Gastrocnemius medialis (tissue), 4 donors: ENCODE measurements at regions not wholly inside any gene's neighbourhood (a gene's known extent, or its start where the extent isn't known, plus 50 kb on each side); places are given as distances from the start of the nearest gene placed in this dataset.

Experiments used
- ATAC-seq, 2 donors: fragments of 150-250 bp; one replicate each; pipeline ENCODE4 v1.9.1; 2016
- DNase-seq, 2 donors: peaks; one replicate each; pipeline ENCODE4 v3.0.0-alpha.2; 2019
- H3K27ac ChIP-seq, 4 donors: fragments of 200-600 bp; sonication (generic); 1 replicate in 1 of 4; 2 replicates in 3 of 4; pipeline ENCODE4 v1.5.1; 2016 to 2018; ENCODE audit warnings: mild to moderate bottlenecking in 2 of 4, moderate library complexity in 1 of 4
- H3K27me3 ChIP-seq, 3 donors: fragments of 200-600 bp; sonication (generic) in 2 of 3; 1 replicate in 1 of 3; 2 replicates in 2 of 3; pipeline versions ENCODE4 v1.5.1 to v1.6.0; 2016 to 2019; ENCODE audit warnings: mild to moderate bottlenecking in 1 of 3, moderate library complexity in 1 of 3
- H3K36me3 ChIP-seq, 2 donors: fragments of 200-600 bp; sonication (generic) in 1 of 2; one replicate each; pipeline ENCODE4 v1.5.1; 2017 to 2018
- H3K4me1 ChIP-seq, 2 donors: fragments of 200-600 bp; sonication (generic) in 1 of 2; one replicate each; pipeline ENCODE4 v1.5.1; 2016 to 2017; ENCODE audit warnings: mild to moderate bottlenecking in 2 of 2
- H3K4me3 ChIP-seq, 4 donors: fragments of 200-600 bp; sonication (generic) in 3 of 4; 1 replicate in 1 of 4; 2 replicates in 3 of 4; pipeline ENCODE4 v1.5.1; 2016 to 2019; ENCODE audit warnings: mild to moderate bottlenecking in 2 of 4
- H3K9me3 ChIP-seq, 3 donors: fragments of 200-600 bp; sonication (generic) in 2 of 3; 1 replicate in 1 of 3; 2 replicates in 2 of 3; pipeline ENCODE4 v1.5.1; 2016 to 2019
- POLR2A ChIP-seq, 2 donors: fragments of 450-650 bp; IDR thresholded peaks; one replicate each; pipeline ENCODE4 v1.6.1; 2017; ENCODE audit warnings: antibody characterized with exemption in 2 of 2, mild to moderate bottlenecking in 2 of 2, moderate library complexity in 2 of 2
- in situ Hi-C, 4 donors: fragments of 200-750 bp; cut with MboI; loops; one replicate each; pipeline versions ENCODE4 v1.15.0 to v1.8.0; 2017; ENCODE audit warnings: low sequenced_read_pairs in 4 of 4
- intact Hi-C: fragments of 100-400 bp; cut with DNase I; formaldehyde crosslinking; loops from one replicate; pipeline ENCODE4 v1.15.1; 2023; ENCODE audit warnings: low total_unique reads
- TF ChIP-seq, protein P1 (sequence below), 5 experiments: fragments of 450-650 bp in 3 of 5; fragments of 200-600 bp in 2 of 5; sonication (generic) in 2 of 5; IDR thresholded peaks in 4 of 5; conservative IDR thresholded peaks in 1 of 5; 1 replicate in 4 of 5; 2 replicates in 1 of 5; pipeline ENCODE4 v1.5.1; 2016 to 2019; ENCODE audit warnings: antibody characterized with exemption in 5 of 5, mild to moderate bottlenecking in 3 of 5, moderate library complexity in 3 of 5

DNA sequence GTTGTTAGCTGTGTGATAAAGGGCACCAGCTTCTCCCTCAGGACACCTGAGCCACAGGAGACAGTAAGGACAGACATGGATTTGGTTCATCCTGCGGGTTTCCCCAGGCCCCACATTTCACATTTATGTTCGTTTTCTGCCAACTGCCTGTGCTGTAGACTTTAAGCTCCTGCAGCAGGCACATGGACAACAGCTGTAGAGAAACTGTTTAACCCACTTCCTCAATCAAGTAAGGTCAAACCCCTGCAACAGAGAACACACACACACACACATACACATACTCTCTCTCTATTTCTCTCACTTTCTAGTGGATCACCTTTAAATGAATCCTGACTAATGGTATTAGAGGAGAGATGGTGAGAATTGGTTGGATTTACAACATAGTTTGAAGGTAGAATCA is 90.7 kb downstream of the C11orf87 start:
- Histone ChIP-seq H3K27ac (no peak overlapping the region), H3K36me3 (no peaks in the 10 kb centered on the region), H3K4me3 (no peak overlapping the region), H3K4me1 (no peaks in the 10 kb centered on the region), H3K9me3 (no peaks in the 10 kb centered on the region), H3K27me3 (no peaks in the 10 kb centered on the region)
- ATAC-seq (no peak), DNase-seq (no peak)
- in situ Hi-C loops (no loop called here), intact Hi-C loops (no loop called here)
- no peak for TF ChIP-seq POLR2A (IDR thresholded peaks at IDR 0.05)
- TF ChIP-seq, protein P1, sequence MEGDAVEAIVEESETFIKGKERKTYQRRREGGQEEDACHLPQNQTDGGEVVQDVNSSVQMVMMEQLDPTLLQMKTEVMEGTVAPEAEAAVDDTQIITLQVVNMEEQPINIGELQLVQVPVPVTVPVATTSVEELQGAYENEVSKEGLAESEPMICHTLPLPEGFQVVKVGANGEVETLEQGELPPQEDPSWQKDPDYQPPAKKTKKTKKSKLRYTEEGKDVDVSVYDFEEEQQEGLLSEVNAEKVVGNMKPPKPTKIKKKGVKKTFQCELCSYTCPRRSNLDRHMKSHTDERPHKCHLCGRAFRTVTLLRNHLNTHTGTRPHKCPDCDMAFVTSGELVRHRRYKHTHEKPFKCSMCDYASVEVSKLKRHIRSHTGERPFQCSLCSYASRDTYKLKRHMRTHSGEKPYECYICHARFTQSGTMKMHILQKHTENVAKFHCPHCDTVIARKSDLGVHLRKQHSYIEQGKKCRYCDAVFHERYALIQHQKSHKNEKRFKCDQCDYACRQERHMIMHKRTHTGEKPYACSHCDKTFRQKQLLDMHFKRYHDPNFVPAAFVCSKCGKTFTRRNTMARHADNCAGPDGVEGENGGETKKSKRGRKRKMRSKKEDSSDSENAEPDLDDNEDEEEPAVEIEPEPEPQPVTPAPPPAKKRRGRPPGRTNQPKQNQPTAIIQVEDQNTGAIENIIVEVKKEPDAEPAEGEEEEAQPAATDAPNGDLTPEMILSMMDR (IDR thresholded peaks at IDR 0.05 in 4 of 5, conservative IDR thresholded peaks at IDR 0.05 in 1 of 5), result no peak

DNA sequence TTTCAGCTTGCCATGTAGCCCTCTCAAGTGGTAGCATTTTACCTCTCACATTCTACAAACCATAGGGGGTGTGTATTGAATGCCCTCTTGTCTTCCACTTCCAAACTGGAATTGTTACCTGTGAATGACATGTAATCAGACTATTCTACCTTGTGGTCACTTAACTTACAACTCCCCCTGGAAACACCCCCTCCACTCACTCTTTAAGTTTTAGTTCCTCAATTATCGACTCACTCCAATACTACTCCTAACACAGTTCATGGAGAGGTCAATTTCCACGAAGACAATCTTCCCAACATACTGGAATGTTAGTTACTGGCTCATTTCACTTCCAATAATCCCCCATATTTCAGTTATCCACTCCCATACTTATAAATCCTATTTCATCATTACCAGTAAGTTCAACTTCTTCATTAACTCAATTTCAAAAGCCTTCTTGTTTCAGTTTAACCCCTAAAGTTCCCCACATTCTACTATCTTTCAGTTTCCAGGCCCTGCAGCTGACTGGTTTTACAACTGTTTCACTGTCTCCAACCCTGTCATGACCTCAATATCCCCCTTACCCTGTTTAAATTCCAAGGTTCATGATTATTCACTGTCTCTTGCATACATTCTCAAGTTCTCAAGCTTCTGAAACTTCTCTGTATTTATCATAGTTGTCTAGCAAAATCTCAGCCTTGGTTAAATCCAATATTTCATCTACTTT is 92.5 kb downstream of the C11orf87 start:
- Histone ChIP-seq H3K36me3 (no peaks in the 10 kb centered on the region), H3K4me3 (no peak overlapping the region), H3K27ac (no peak overlapping the region), H3K4me1 (no peaks in the 10 kb centered on the region), H3K9me3 (no peaks in the 10 kb centered on the region), H3K27me3 (no peaks in the 10 kb centered on the region)
- TF ChIP-seq POLR2A (IDR thresholded peaks at IDR 0.05), result no peak
- TF ChIP-seq, protein P1 (IDR thresholded peaks at IDR 0.05 in 4 of 5, conservative IDR thresholded peaks at IDR 0.05 in 1 of 5), result no peak
- in situ Hi-C loops (no loop called here), intact Hi-C loops (no loop called here)
- DNase-seq (no peak), ATAC-seq (no peak)

DNA sequence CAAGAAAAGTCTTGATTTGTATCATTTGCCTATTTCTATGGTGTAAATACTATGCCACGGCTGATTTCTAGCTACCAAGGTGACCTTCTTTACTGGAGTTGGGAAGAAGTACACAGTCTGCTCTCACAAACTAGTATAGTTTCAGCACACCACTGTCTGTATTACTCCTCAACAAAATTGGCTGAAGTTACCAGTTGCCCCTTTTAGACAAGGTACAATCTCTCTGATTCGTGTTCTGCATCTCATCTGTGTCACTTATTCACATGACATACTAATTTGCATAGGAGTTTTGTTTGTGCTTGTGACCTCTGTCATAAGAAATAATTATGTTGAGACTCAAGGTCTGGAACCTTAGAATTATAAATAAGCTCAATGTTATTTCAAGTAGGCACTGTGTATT is 97.3 kb downstream of the C11orf87 start:
- Histone ChIP-seq H3K27me3 (no peaks in the 10 kb centered on the region), H3K9me3 (no peaks in the 10 kb centered on the region), H3K4me3 (no peak overlapping the region), H3K27ac (no peak overlapping the region), H3K36me3 (no peaks in the 10 kb centered on the region), H3K4me1 (no peaks in the 10 kb centered on the region)
- TF ChIP-seq, protein P1 (IDR thresholded peaks at IDR 0.05 in 4 of 5, conservative IDR thresholded peaks at IDR 0.05 in 1 of 5), result no peak
- no peak for TF ChIP-seq POLR2A (IDR thresholded peaks at IDR 0.05)
- intact Hi-C loops (no loop called here), in situ Hi-C loops (no loop called here)
- ATAC-seq (no peak), DNase-seq (no peak)

DNA sequence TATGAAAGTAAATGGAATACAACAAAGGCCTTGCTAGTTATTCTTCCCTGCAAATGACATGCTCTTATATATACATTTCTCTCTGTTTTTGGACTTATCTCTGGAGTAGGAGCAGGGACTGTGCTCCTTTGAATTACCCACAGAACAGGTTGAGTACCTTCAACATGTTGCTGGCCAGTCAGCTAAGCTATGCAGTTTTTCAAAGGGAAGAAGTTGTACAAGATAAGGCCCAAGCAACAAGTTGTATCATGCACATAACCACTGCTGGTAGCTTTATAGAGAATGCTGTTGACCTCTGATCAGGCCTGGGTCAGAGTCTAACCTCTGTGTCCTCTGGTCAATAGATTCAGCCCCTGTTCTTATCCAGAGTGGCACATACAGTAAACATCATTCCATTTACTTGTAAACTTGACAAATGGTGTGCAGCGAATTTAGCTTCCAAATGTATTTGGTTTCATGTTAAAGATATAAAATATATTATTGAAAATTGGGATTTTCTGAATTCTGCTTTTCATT is 99.6 kb downstream of the C11orf87 start:
- DNase-seq, result no peak
- H3K36me3 ChIP-seq, result no peaks in the 10 kb centered on the region
- ATAC-seq, result no peak
- no peaks in the 10 kb centered on the region for H3K9me3 ChIP-seq
- no peak overlapping the region for H3K4me3 ChIP-seq
- H3K4me1 ChIP-seq, result no peaks in the 10 kb centered on the region
- no peaks in the 10 kb centered on the region for H3K27me3 ChIP-seq
- no peak overlapping the region for H3K27ac ChIP-seq
- intact Hi-C loops, result no loop called here
- TF ChIP-seq, protein P1 (IDR thresholded peaks at IDR 0.05 in 4 of 5, conservative IDR thresholded peaks at IDR 0.05 in 1 of 5), result no peak
- no peak for TF ChIP-seq POLR2A (IDR thresholded peaks at IDR 0.05)
- in situ Hi-C loops, result no loop called here
